CD4-positive, alpha-beta T cell treated with Interleukin-4 for 4 hours (primary cell): ENCODE measurements at regions not wholly inside any gene's neighbourhood (a gene's known extent, or its start where the extent isn't known, plus 50 kb on each side); places are given as distances from the start of the nearest gene placed in this dataset.

Source experiments
- DNase-seq: peaks from one replicate; pipeline ENCODE4 v3.0.0-alpha.2; 2020

DNA sequence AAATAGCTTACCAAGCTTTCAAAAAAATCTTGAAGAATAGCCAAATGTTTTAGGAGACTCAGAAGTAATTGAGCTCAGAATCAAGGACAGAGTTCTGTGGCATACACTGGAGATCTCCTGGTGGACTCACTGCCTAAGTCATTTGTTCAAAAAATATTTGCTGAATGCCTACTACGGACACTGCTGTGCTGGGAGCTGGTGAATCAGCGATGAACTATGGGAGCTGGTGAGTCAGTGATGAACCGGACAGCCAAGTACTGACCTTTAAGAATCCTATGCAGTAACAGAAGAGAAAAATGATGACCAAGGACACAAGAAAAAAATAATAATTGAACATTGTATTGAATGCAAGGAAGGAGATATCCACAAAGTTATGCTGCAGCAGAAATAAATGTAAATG, 717.9 kb upstream of the CXADR start:
- no peak for DNase-seq

DNA sequence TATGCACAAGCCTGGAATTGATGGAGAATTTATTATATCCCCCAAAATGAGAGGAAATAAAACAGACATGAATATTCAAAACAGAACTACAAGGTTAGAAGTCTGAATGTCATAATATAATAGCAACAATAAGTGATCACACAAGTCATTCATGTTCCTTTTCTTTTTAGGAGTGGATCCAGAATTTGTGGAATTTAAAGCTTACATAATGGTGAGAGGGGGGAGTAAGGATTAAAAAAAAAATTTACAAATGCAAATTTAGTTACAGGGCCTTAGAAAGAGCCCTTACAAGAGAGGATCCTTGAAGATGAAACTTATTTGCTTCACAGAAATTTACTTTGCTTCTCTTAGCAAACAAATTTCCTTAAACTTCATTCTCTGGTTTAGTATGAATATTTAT, 716.1 kb upstream of the CXADR start:
- no peak for DNase-seq

DNA sequence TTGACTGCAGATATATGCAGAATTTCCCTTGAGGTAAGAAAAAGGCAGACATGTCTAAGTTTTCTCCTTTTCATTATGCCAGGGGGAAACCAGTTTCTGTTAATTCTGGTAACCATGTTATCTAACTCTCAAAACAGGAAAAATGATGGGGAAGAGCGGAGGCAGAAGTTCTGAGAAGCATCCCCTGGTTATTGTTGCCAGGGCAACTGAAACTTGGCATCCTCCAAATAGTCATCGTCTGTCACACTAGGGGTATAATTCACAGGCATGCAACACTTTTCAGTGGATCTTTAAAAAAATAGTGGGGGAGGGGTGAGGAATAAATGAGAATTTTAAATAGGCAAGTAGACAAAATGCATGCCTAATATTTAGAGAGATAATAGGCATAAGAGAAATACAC, 715.3 kb upstream of the CXADR start:
- no peak for DNase-seq

DNA sequence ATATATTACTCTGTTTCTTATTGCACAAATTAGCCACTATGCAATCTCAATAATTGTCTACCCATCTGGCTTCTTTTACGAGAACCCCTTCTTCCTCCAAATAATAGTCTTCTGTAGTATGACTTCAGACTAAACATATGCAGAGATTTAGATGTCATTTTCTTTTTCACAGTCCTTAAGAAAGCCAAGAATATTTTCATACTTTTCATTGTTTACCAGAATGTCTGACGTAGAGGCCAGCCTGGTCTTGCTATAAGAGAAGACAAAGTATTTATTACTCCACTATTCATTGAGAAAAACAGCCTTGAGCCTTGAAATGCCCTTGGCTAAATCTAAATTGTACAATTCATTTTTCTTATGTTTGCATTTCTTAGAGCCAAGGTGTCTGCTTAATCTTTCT, 714.9 kb upstream of the CXADR start:
- DNase-seq, result no peak

DNA sequence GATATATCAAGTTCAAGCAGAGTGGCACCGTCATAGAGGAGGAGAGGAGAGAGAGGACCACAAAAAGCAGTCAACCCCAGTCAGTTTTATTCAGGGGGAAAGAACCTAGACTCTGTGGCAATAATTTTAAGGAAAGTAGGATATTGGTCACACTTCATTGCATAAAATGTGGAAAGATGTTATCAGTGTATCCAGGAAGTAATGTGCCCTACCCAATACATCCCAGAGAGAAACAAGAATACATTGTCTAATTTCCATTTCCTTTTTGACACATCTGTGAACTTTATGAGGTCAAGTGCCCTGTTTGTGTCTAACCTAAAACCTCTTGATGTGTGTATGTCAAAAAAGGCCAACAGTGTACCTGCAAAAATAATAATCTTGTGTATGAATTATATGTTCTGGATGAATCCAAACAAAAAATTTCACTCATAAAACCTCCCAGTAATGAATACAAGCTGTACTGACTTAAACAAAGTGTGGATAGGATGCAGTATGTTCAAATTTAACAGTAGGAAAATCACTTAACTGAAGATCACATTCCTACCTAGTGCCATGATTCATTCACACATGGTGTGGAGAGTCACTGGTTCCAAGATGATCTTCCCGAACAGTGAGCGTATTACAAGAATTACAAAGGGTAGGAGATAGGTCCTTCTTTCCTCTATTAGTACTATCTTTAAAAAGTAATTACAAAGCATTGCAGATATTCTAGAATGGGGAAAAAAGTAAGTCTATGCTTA, 712.1 kb upstream of the CXADR start:
- no peak for DNase-seq

DNA sequence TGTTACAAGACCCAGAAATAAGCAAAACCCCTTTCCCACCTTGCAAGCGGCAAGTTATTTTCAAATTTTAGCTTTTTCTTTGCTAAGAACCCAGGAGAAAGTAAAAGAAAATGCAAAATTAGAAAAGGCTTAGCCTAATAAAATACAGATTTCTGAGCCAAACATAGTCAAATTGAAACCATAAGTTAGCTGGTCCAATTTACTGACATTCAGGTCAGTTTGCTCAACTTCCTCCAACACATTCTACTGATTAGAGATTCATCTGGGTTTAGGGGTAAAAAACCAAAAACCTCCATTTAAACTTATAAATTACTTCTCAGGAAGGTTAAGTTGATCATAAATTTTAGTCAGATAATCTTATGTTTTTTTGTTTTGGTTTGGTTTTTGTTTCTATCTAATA, 701.8 kb upstream of the CXADR start:
- no peak for DNase-seq

DNA sequence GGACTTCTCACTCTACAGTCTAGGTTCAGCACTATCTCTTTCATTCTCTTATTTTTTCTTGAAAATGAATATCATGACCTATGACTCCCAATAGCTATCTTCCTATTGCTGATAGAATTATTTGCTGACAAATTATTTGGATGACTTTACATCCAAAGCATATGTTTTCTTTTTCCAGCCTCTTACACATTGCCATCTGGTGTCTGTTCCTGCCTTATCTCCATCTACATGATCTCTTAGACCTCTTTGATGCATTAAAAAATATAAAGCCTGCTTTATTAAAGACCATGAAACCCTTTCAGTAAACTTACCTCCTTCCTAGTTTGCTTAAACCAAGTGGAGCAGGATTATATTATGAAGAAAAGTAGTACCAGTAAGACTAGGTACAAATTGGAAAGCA, 700.9 kb upstream of the CXADR start:
- no peak for DNase-seq

DNA sequence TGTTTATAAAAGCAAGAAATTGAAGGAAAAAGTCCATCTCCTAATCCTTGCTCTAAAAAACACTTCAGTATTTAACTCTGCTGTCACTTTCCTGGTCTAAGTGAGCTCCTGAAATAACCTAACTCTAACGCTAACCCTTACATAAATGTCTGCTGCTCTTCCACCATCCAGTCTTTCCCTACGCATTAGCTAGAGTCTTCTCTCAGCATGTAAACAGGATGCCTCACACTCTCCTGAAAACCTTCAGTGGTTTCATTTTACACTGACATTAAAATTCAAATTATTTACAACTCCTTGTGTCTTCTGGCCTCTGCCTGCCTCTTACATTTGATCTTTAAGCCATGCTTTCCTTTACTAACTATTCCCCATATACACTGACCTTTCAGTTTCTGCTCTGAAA, 697.6 kb upstream of the CXADR start:
- DNase-seq, result no peak

DNA sequence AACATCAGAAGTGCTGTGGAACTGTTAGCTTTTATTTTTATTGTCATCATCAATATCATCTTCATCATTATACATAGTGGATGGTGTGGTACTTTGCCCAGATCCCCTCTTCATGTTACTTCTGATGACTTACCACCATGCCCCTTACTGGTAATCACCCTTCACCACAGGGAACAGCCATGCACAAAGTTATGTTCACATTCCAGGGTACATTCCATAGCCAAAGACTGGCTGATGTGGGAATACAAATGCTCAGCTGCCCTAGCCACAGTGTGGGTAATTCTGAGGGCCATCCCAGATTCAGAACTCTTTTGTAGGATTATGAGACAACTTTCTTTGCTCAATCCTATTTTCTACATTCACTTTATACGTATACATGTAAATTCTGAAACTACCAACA, 691.3 kb upstream of the CXADR start:
- DNase-seq, result no peak

DNA sequence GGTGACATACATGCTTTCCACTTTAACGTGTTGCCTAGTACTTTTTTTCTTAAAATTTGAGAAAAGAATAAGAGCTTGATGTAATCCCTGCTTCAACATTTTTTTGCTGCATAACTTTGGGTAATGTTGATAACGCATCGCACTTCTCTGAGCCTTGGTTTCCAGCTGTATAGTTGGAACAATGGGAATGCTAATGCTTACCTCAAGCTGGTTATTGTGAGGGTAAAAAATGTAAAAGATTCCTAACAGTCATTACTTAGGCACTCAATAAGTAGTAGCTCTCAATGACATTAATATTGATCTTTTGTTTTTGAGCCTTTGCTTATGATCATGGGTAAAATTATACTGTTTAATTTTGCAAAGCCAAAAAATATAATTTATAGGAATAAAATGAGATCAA, 683.3 kb upstream of the CXADR start:
- DNase-seq, result no peak

DNA sequence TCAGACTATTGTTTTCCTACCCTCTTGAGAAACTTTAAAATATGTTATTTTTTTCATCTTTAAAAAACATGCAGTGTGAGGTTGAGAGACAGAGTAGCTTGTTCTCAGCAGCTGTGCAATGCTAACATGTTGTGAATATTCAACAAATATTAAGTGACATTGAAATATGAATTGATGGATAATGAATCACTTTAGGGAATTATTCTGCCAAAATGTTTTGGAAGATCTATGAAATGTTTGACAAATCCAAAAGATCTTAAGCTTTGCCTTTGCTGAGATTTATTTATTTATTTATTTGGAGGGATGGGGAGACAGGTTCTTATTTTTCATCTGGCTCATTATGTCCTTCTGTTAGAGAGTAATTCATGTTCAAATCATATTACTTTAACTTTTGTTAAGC, 680.1 kb upstream of the CXADR start:
- DNase-seq, result no peak

DNA sequence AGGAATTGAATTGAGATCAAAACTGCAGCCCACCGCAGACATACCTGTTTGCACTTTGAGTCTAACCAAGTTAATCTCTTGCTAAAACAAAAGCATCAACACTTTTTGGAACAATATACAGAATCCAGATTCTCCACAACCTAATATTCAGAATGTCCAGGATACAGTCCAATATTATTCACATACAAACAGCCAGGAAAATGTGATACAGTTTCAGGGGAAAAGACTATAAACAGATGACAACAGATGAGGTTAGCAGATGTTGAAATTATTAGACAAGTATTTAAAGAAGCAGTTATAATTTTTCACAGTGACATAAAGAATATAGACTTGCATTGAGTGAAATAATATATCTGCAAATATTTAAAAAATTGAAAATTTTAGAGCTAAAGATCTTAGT, 678.1 kb upstream of the CXADR start:
- DNase-seq, result no peak

DNA sequence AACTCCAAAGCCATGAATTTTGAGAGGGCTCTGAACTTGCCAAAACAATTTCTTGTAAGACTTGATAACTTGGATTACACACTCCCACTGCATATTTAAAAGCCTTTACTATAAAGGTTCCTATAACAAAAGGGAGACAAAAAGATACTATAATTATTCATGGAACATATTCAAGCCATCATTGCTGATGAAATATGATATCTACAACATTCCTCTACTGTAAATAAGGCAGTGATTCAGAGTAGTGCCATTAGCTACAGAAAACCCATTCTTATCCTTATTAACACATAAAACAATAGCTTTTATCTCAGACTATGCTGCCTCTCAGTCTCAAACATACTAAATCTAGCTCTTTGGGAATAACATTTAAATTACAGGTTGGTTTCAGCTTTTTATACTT, 675.5 kb upstream of the CXADR start:
- no peak for DNase-seq

DNA sequence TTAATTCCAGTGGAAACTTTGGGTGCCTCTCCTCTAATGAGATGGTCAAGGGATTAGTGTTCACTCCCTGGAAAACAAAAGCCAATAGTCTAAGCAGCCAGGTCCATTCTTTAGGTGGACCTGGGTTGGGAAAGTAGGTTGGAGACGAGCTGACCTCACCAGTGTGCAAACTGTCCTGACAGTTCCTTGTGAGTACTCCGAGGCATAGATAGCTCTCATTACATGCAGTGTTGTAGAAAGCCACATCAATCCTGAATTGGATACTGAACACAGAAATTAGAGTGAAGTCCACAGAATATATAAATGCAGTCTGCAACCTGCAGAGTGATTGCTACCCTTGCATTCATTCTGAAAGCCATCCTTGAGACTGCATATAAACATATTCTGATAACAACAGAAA, 675.1 kb upstream of the CXADR start:
- no peak for DNase-seq

DNA sequence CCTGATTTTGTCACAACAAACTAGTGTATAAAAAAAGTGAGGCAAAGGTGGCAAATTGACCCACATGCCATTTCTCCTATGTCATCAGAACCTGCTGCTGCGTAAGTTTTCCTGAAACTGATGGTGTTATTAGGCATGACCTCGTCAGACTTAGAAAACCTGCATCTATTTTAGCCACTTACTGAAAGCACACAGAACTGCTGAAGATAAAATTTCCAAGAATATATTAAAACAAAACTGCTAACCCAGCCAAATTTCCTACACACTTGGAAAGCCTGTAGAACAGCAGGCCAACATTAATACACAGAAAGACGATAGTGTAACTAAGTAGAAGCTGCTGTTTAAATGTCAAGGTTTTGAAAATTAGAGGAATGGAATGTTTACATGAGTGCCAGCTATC, 674.5 kb upstream of the CXADR start:
- no peak for DNase-seq

DNA sequence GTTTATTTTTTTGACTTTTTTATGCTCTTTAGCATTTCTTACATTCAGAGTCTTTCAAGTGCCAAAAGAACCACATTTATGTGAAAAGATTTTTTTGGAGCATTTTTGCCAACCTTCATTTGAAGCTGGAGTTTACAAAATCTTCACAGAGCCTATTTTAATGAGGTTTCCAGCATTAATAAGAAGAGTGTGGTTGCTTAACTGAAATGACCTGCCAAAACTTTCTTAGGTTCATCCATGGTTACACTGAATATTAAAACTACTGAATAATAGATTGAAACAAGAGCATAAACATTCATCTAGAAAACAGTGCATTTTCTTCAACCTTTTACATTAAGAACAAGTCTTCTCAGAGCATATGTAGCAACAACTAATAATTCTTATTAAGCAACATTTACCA, 672.3 kb upstream of the CXADR start:
- DNase-seq, result no peak

DNA sequence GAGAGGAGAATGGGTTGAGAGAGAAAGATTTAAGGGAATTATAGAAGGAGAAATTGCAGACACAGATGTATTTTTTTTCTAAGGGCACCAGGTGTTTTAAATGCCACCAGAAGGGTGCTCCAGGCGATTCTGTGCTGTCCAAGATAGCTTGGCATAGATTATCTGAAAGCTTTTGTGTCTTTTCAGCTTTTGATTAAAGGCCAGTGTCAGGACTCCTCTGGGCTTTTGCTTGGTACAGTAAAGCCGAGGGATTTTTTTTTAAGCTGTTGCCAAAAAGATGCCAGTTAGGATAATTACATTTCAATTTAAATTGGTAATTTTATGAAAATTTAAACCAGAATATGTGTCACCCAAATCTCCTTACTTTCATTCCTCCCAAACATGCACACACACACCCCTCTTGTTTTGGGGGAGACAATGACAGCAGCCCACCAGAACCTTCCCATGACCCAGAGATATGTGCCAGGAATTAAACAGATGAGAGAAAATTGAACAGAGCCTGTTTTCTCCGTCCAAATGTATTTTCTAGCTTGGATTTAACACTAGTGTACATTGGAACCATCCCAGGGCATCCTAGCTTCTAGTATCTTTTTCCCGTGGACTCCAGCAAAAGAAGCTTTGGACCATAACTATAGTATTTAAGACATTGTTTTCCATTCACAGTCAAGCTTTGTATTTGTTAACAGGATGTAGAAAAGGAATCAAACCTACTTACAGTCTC, 670.7 kb upstream of the CXADR start:
- DNase-seq, result no peak

DNA sequence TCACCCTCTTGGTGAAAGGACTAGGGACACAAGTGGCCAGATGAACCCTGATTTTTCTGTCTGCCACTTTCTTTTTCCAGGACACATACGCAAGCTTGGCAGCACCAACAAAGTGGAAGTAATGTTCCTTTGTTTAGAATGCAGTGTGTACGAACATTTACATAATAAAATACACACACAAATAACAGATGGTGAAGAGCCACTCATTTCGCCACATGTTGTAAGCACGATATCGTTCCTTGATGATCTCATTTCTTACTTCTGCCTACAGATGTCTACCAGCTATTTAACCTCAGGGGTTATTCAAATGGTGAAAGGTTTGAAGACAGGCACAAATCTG, 670.2 kb upstream of the CXADR start:
- DNase-seq, result no peak

DNA sequence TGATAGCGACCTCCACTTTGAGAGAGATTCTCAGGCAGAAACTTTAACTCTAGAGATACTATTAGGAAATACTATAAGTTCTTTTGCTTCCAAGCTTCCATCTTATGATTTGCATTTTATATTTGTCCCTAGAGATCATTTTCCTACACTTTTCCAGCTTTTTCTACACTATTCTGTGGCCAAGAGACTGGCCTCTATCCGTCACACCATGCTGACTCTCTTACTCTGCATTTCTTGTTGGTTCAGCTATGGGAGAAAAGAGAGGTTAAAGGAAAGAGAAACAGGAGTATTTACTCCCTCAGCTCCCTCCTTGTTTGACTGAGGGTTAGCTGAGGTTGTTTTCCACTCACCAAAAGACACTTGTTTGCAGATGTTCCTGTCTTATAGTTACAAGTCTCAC, 665.6 kb upstream of the CXADR start:
- DNase-seq, result no peak

DNA sequence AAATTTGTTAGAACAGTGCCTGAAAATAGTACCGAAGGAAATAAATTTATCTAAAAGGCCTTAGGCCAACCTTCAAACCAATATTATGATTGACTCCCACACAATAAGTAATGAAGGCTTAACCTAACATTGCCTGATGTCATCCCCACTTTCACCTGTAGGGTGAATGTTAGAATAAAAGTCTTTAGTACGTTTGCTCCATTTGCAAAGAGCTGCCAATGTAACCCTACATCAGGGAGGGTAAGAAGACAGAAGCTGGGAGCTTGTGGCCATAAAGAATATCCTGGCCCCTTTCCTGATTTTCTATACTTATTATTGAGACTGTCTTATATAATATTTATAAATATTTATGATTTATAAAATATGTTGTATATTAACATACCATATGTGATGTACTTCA, 661.8 kb upstream of the CXADR start:
- DNase-seq, result no peak

DNA sequence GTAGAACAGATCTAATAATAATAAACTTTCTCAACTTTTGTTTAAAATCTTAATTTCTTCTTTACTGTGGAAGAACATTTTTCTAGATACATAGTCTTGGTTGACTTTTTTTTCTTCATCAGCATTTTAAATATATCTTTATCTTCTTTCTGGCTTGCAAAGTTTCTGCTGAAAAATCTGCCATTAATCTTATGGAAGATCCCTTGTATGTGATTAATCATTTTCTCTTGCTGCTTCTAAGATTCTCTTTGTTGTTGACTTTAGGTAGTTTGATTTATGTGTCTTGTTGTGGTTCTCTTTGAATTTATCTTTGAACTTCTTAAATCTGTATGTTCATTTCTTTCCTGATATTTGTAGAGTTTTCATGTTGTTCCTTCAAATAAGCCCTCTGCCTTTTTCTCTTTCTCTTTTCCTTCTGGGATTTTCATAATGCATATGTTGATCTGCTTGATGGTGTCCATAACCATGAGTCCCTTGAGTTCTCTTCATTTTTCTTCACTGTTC, 657.6 kb upstream of the CXADR start:
- DNase-seq, result no peak

DNA sequence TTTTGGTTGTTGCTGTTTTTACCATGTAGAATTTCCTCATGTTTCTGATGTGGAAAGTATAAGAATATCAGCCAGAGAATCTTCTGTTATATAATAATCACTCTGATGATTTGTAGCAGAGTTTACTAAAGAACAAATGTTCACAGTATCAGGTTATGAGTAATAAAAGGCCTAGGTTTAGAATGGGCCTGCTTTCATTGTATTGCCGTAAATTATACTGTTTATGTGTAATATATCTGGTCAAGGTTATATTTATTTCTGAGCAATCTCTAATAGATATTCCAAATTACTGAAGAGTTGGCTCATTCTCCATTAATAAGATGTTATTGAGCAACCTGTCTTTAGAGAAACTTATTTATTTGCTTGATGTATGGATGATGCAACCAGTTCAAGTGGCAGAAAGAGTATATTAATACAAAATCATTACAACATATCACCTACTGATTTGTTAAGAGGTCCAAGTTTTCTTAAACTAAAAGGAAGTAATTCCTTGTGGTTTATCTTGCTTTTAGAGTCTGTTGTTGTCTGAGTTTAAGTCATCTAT, 649.4 kb upstream of the CXADR start:
- no peak for DNase-seq

DNA sequence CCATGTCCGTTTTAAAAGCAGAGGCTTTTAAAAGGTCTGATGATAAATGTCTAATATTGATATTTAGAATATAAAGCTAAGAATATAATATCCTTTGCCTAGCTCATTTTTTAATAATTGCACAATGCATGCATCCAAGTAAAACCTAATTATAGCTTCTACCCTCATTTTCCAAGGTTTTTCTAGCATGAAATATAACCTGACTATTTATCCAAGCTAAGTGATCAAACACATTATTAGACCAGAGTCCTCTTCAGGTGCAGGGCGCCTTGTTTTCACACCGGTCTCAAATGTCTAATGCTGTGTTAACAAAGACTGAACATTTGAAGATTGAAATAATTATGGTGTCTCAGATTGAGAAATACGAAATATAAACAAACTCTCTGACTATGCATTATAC, 648.9 kb upstream of the CXADR start:
- no peak for DNase-seq

DNA sequence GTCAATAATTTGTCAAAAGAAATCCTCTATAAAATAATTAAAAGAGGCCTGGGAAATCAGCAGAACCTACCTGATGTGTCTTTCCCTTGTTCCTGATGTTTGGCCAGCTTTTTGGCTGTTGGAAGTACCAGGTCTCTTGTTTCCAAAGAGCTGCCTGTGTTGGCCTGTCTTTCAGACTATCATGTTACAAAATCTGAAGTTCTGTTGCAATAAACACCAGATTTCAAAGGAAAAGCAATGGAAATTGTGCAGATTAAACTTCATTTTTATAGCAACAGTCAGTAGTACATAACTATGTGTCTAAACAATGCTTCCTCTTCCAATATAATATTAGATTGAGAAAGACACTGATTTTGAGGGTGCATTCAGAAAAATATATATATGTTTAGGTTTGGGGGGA, 647.2 kb upstream of the CXADR start:
- DNase-seq, result no peak

DNA sequence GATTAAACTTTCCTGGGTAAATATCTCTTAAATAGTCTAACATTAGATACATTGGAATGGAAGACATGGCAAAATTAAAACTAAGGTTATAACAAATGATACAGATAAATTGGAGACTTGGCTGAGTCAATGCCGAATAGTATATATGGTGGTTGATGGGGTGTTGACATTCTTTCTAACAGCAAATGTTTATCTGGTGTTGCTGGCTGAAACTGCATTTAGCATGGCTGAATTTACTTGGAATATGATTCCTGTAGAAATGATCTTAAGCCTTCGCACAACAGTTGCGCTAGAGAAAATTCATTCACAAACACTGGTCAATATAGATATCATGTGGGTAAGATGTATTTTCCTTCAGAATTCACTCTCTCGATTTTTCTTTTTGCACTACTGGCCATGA, 646.0 kb upstream of the CXADR start:
- no peak for DNase-seq
